Mammary epithelial cell (primary cell): ENCODE measurements at regions not wholly inside any gene's neighbourhood (a gene's known extent, or its start where the extent isn't known, plus 50 kb on each side); places are given as distances from the start of the nearest gene placed in this dataset.

ENCODE experiments used
- CTCF ChIP-seq, 2 donors: IDR thresholded peaks in 1 of 2; conservative IDR thresholded peaks in 1 of 2; 2 replicates each; pipeline ENCODE4 v1.5.1; 2011 to 2012; ENCODE audit warnings: inconsistent platforms in 2 of 2, low read length in 2 of 2, mild to moderate bottlenecking in 2 of 2, control low read depth in 1 of 2, low read depth in 1 of 2; ENCODE audit not compliant: insufficient read depth in 1 of 2; ENCODE audit errors: extremely low read depth in 1 of 2
- EZH2 ChIP-seq: IDR thresholded peaks from 2 replicates; pipeline ENCODE4 v1.6.1; 2012; ENCODE audit warnings: low read length, inconsistent platforms, borderline replicate concordance

GRCh38 chr10:36650274-36650673, 475.1 kb upstream of the ANKRD30A start:
- TF ChIP-seq CTCF (conservative IDR thresholded peaks at IDR 0.05 in 1 of 2, IDR thresholded peaks at IDR 0.05 in 1 of 2; ENCODE audit: extremely low read depth in 1 of 2, insufficient read depth in 1 of 2, low read depth in 1 of 2, low read length in 2 of 2), result no peak
- no peak for TF ChIP-seq EZH2
